ENCODE measurements at regions not wholly inside any gene's neighbourhood (a gene's known extent, or its start where the extent isn't known, plus 50 kb on each side); places are given as distances from the start of the nearest gene placed in this dataset.

- TF ChIP-seq ZNF138 (CRISPR knock-in tag; conservative IDR thresholded peaks at IDR 0.05), result no peak
- TF ChIP-seq, protein P1, sequence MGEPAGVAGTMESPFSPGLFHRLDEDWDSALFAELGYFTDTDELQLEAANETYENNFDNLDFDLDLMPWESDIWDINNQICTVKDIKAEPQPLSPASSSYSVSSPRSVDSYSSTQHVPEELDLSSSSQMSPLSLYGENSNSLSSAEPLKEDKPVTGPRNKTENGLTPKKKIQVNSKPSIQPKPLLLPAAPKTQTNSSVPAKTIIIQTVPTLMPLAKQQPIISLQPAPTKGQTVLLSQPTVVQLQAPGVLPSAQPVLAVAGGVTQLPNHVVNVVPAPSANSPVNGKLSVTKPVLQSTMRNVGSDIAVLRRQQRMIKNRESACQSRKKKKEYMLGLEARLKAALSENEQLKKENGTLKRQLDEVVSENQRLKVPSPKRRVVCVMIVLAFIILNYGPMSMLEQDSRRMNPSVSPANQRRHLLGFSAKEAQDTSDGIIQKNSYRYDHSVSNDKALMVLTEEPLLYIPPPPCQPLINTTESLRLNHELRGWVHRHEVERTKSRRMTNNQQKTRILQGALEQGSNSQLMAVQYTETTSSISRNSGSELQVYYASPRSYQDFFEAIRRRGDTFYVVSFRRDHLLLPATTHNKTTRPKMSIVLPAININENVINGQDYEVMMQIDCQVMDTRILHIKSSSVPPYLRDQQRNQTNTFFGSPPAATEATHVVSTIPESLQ (CRISPR knock-in tag; IDR thresholded peaks at IDR 0.05), result no peak
Observed at GRCh38 chr3:20316238-20316637, 130.2 kb upstream of the SGO1 start (continued).

GRCh38 chr3:20310629-20311028 lies 124.6 kb upstream of the SGO1 start:
- Mint-ChIP-seq H3K27me3 (ENCODE audit: low read depth) (no peaks in the 10 kb centered on the region), H3K9me3 (peaks cover 39% of the 10 kb centered on the region), H3K4me3 (no peak overlapping the region), H3K4me1 (no peaks in the 10 kb centered on the region), H3K36me3 (peaks cover 23% of the 10 kb centered on the region), H3K27ac (no peak overlapping the region)
- TF ChIP-seq IRF2 (CRISPR knock-in tag; IDR thresholded peaks at IDR 0.05; ENCODE audit: borderline replicate concordance, low read depth), result no peak
- no peak for TF ChIP-seq TP53 (CRISPR knock-in tag; IDR thresholded peaks at IDR 0.05)
- TF ChIP-seq NFE2L1 (CRISPR knock-in tag; IDR thresholded peaks at IDR 0.05), result no peak
- no peak for TF ChIP-seq HMGA2 (CRISPR knock-in tag; IDR thresholded peaks at IDR 0.05)
- TF ChIP-seq FOXK1 (CRISPR knock-in tag; IDR thresholded peaks at IDR 0.05), result no peak
- no peak for TF ChIP-seq ZNF423 (CRISPR knock-in tag; IDR thresholded peaks at IDR 0.05)
- no peak for TF ChIP-seq JAZF1 (CRISPR knock-in tag; IDR thresholded peaks at IDR 0.05)
- CTCF ChIA-PET, result no interaction called here
- DNase-seq (ENCODE audit: low spot score) (no peak), ATAC-seq (no peak)
- POLR2A ChIA-PET, result no interaction called here

GRCh38 chr3:20307383-20307782 lies 121.4 kb upstream of the SGO1 start:
- no peak overlapping the region for H3K27ac Mint-ChIP-seq
- ChIA-PET CTCF (no interaction called here), POLR2A (interaction anchor here (0.7 kb wide), 1 partner anchor 143 kb away, joined by 3 read pairs; no protein-coding TSS in a partner anchor)
- H3K27me3 Mint-ChIP-seq (ENCODE audit: low read depth), result no peaks in the 10 kb centered on the region
- H3K36me3 Mint-ChIP-seq, result peaks cover 37% of the 10 kb centered on the region
- no peak for TF ChIP-seq CDX4 (CRISPR knock-in tag; IDR thresholded peaks at IDR 0.05; ENCODE audit: borderline replicate concordance)
- TF ChIP-seq OVOL2 (CRISPR knock-in tag; IDR thresholded peaks at IDR 0.05; ENCODE audit: borderline replicate concordance), result no peak
- TF ChIP-seq ZNF317 (CRISPR knock-in tag; IDR thresholded peaks at IDR 0.05; ENCODE audit: borderline replicate concordance, low read depth), result no peak
- no peak for TF ChIP-seq IRF1 (CRISPR knock-in tag; IDR thresholded peaks at IDR 0.05)
- TF ChIP-seq SMAD4 (CRISPR knock-in tag; IDR thresholded peaks at IDR 0.05), result no peak
- TF ChIP-seq, protein P1 (CRISPR knock-in tag; IDR thresholded peaks at IDR 0.05), result no peak
- TF ChIP-seq E2F5 (CRISPR knock-in tag; IDR thresholded peaks at IDR 0.05), result no peak
- no peak for TF ChIP-seq CBFB (CRISPR knock-in tag; IDR thresholded peaks at IDR 0.05; ENCODE audit: low read depth)
- no peak for TF ChIP-seq SOX15 (CRISPR knock-in tag; IDR thresholded peaks at IDR 0.05)
- TF ChIP-seq E2F4 (CRISPR knock-in tag; IDR thresholded peaks at IDR 0.05; ENCODE audit: borderline replicate concordance, low read depth), result no peak
- TF ChIP-seq CREM (CRISPR knock-in tag; IDR thresholded peaks at IDR 0.05), result no peak
- TF ChIP-seq TP53 (CRISPR knock-in tag; IDR thresholded peaks at IDR 0.05), result no peak
- TF ChIP-seq ATF3 (CRISPR knock-in tag; conservative IDR thresholded peaks at IDR 0.05), result no peak
- H3K9me3 Mint-ChIP-seq, result peaks cover 49% of the 10 kb centered on the region
- no peak overlapping the region for H3K4me3 Mint-ChIP-seq
- ATAC-seq (no peak), DNase-seq (ENCODE audit: low spot score) (no peak)
- H3K4me1 Mint-ChIP-seq, result no peaks in the 10 kb centered on the region
